CD4-positive, alpha-beta T cell (primary cell): ENCODE measurements at regions not wholly inside any gene's neighbourhood (a gene's known extent, or its start where the extent isn't known, plus 50 kb on each side); places are given as distances from the start of the nearest gene placed in this dataset.

ENCODE experiments used
- ATAC-seq: fragments of 200-7000 bp; cut with Tn5 transposase; one replicate; pipeline ENCODE4 v1.10.0; 2022; ENCODE audit warnings: mild to moderate bottlenecking; ENCODE audit not compliant: poor library complexity
- CTCF ChIA-PET: fragments of 350-600 bp; sonication (Branson Sonifier 250); formaldehyde crosslinking; loops from one replicate; lab custom pipeline; 2021; ENCODE audit warnings: antibody characterized with exemption, inconsistent platforms; lab: Charles Lee
- POLR2A ChIA-PET: fragments of 350-600 bp; sonication (Branson Sonifier 250); formaldehyde crosslinking; loops from one replicate; lab custom pipeline; 2021; ENCODE audit warnings: antibody characterized with exemption, inconsistent platforms; lab: Charles Lee
- DNase-seq, 14 experiments: peaks; one replicate each; pipeline ENCODE4 v3.0.0-alpha.2; 2013 to 2020; ENCODE audit warnings: mixed read lengths in 2 of 14
- H3K27ac ChIP-seq, 2 donors: one replicate each; pipeline versions ENCODE4 v1.5.1 to v1.7.0; 2013; ENCODE audit warnings: low read length in 2 of 2, low read depth in 1 of 2, mild to moderate bottlenecking in 1 of 2
- H3K27me3 ChIP-seq, 2 experiments: 1 replicate in 1 of 2; 2 replicates in 1 of 2; pipeline versions ENCODE4 v1.6.1 to v1.7.0; 2013; ENCODE audit warnings: low read length in 2 of 2, control low read depth in 1 of 2, mild to moderate bottlenecking in 1 of 2, moderate library complexity in 1 of 2; ENCODE audit not compliant: insufficient read depth in 2 of 2, control insufficient read depth in 1 of 2
- H3K36me3 ChIP-seq: one replicate; pipeline ENCODE4 v1.6.1; 2013; ENCODE audit warnings: low read length, control low read depth; ENCODE audit not compliant: insufficient read depth
- H3K4me1 ChIP-seq: one replicate; pipeline ENCODE4 v1.6.1; 2013; ENCODE audit warnings: low read length, control low read depth; ENCODE audit not compliant: insufficient read depth
- H3K4me3 ChIP-seq: one replicate; pipeline ENCODE4 v1.5.1; 2013; ENCODE audit warnings: mild to moderate bottlenecking, low read length, moderate library complexity
- H3K9me3 ChIP-seq, 2 experiments: 1 replicate in 1 of 2; 2 replicates in 1 of 2; pipeline versions ENCODE4 v1.6.1 to v1.7.0; 2013; ENCODE audit warnings: low read length in 2 of 2, mild to moderate bottlenecking in 2 of 2, control low read depth in 1 of 2, moderate library complexity in 1 of 2; ENCODE audit not compliant: control insufficient read depth in 1 of 2, insufficient read depth in 1 of 2
- H3K27ac Mint-ChIP-seq: one replicate; pipeline ENCODE4 v1.8.0; 2020; ENCODE audit warnings: mixed read lengths
- H3K27me3 Mint-ChIP-seq: one replicate; pipeline ENCODE4 v1.8.0; 2021; ENCODE audit warnings: mixed read lengths
- H3K36me3 Mint-ChIP-seq: one replicate; pipeline ENCODE4 v1.8.0; 2021; ENCODE audit warnings: low read depth, mixed read lengths
- H3K4me1 Mint-ChIP-seq: one replicate; pipeline ENCODE4 v1.8.0; 2021; ENCODE audit warnings: low read depth, mixed read lengths
- H3K4me3 Mint-ChIP-seq: one replicate; pipeline ENCODE4 v1.8.0; 2020; ENCODE audit warnings: mild to moderate bottlenecking, mixed read lengths
- H3K9me3 Mint-ChIP-seq: one replicate; pipeline ENCODE4 v1.8.0; 2020; ENCODE audit warnings: mixed read lengths
- CTCF ChIP-seq: fragments of 200-600 bp; IDR thresholded peaks from one replicate; pipeline ENCODE4 v1.8.0; 2022; ENCODE audit warnings: antibody characterized with exemption, mild to moderate bottlenecking
- intact Hi-C, 2 experiments: fragments of 100-400 bp; cut with DNase I in 1 of 2; cut with micrococcal nuclease in 1 of 2; formaldehyde crosslinking; loops; one replicate each; pipeline versions ENCODE4 v1.15.1 to v1.9.0; 2023 to 2025; cut with DNase I, micrococcal nuclease

GRCh38 chr22:27397954-27398342 lies 403.6 kb downstream of the MN1 start:
- intact Hi-C loops = no loop called here
- Mint-ChIP-seq H3K36me3 (no peaks in the 10 kb centered on the region), H3K4me1 (no peaks in the 10 kb centered on the region), H3K27ac (no peak overlapping the region), H3K27me3 (peaks cover 6% of the 10 kb centered on the region), H3K4me3 (no peak overlapping the region), H3K9me3 (peaks cover 6% of the 10 kb centered on the region)
- Histone ChIP-seq H3K4me1 (no peaks in the 10 kb centered on the region), H3K4me3 (no peak overlapping the region), H3K9me3 (peaks cover 3 to 10% of the 10 kb centered on the region in 2 experiments), H3K27ac (no peak overlapping the region), H3K36me3 (no peaks in the 10 kb centered on the region), H3K27me3 (peaks cover 0 to 2% of the 10 kb centered on the region in 2 experiments)
- DNase-seq (no peak), ATAC-seq (no peak)
- TF ChIP-seq CTCF = no peak
- CTCF ChIA-PET = no interaction called here
- POLR2A ChIA-PET = no interaction called here

- ChIA-PET CTCF (no interaction called here), POLR2A (no interaction called here)
- H3K27me3 ChIP-seq = peaks cover 0 to 5% of the 10 kb centered on the region in 2 experiments
- Mint-ChIP-seq H3K36me3 (no peaks in the 10 kb centered on the region), H3K4me1 (no peaks in the 10 kb centered on the region), H3K27me3 (peaks cover 10% of the 10 kb centered on the region), H3K9me3 (peaks cover 10% of the 10 kb centered on the region), H3K4me3 (no peak overlapping the region), H3K27ac (no peak overlapping the region)
- no peak for ATAC-seq
- no peak overlapping the region for H3K4me3 ChIP-seq
- H3K9me3 ChIP-seq = peaks cover 3 to 15% of the 10 kb centered on the region in 2 experiments
- H3K27ac ChIP-seq = no peak overlapping the region
- TF ChIP-seq CTCF = no peak
- no peak for DNase-seq
- intact Hi-C loops = no loop called here
- no peaks in the 10 kb centered on the region for H3K4me1 ChIP-seq
- no peaks in the 10 kb centered on the region for H3K36me3 ChIP-seq
Measured at GRCh38 chr22:27399161-27399560, 402.4 kb downstream of the MN1 start.

GRCh38 chr22:27400811-27401210 lies 400.7 kb downstream of the MN1 start:
- POLR2A ChIA-PET = no interaction called here
- ATAC-seq = no peak
- no peaks in the 10 kb centered on the region for H3K4me1 Mint-ChIP-seq
- no peak overlapping the region for H3K27ac Mint-ChIP-seq
- peaks cover 10% of the 10 kb centered on the region for H3K9me3 Mint-ChIP-seq
- H3K36me3 ChIP-seq = no peaks in the 10 kb centered on the region
- peaks cover 3 to 20% of the 10 kb centered on the region in 2 experiments for H3K9me3 ChIP-seq
- peaks cover 0 to 5% of the 10 kb centered on the region in 2 experiments for H3K27me3 ChIP-seq
- no peaks in the 10 kb centered on the region for H3K4me1 ChIP-seq
- DNase-seq = no peak
- TF ChIP-seq CTCF = no peak
- no peak overlapping the region for H3K27ac ChIP-seq
- no peak overlapping the region for H3K4me3 ChIP-seq
- CTCF ChIA-PET = no interaction called here
- peaks cover 19% of the 10 kb centered on the region for H3K27me3 Mint-ChIP-seq
- intact Hi-C loops = no loop called here
- no peak overlapping the region for H3K4me3 Mint-ChIP-seq
- no peaks in the 10 kb centered on the region for H3K36me3 Mint-ChIP-seq
